ENCODE measurements at regions not wholly inside any gene's neighbourhood (a gene's known extent, or its start where the extent isn't known, plus 50 kb on each side); places are given as distances from the start of the nearest gene placed in this dataset.

GRCh38 chr9:117636681-117637080 is 67.5 kb upstream of the TLR4 start:
- TF ChIP-seq CTCF (IDR thresholded peaks at IDR 0.05; ENCODE audit: extremely low read depth in 1 of 2, insufficient read depth in 1 of 2, low read depth in 1 of 2, low read length in 2 of 2) (no peak), POLR2A (IDR thresholded peaks at IDR 0.05; ENCODE audit: low read depth, low read length) (no peak), EZH2 (IDR thresholded peaks at IDR 0.05; ENCODE audit: borderline replicate concordance, low read depth, low read length, severe bottlenecking) (no peak), JUN (IDR thresholded peaks at IDR 0.05; ENCODE audit: borderline replicate concordance, insufficient read depth, insufficient read length, low read depth) (no peak), MAX (IDR thresholded peaks at IDR 0.05; ENCODE audit: insufficient read depth, insufficient read length) (no peak), POLR2AphosphoS5 (IDR thresholded peaks at IDR 0.05; ENCODE audit: insufficient read depth, low read depth, low read length) (no peak), MYC (IDR thresholded peaks at IDR 0.05; ENCODE audit: low read depth, low read length) (no peak), FOS (IDR thresholded peaks at IDR 0.05; ENCODE audit: borderline replicate concordance, insufficient read depth, low read length) (no peak)
